ENCODE measurements at regions not wholly inside any gene's neighbourhood (a gene's known extent, or its start where the extent isn't known, plus 50 kb on each side); places are given as distances from the start of the nearest gene placed in this dataset.

GRCh38 chr4:57682275-57682674, 572.1 kb upstream of the IGFBP7 start:
- no peak for ATAC-seq
- no peak for DNase-seq
- Histone ChIP-seq H3K4me1 (ENCODE audit: low read depth) (no peaks in the 10 kb centered on the region), H3K36me3 (ENCODE audit: low read depth) (no peaks in the 10 kb centered on the region), H3K9me3 (no peaks in the 10 kb centered on the region), H3K4me3 (no peak overlapping the region)
- TF ChIP-seq CTCF (IDR thresholded peaks at IDR 0.05): no peak
- intact Hi-C loops (cut with DNase I, micrococcal nuclease): no loop called here

DNA sequence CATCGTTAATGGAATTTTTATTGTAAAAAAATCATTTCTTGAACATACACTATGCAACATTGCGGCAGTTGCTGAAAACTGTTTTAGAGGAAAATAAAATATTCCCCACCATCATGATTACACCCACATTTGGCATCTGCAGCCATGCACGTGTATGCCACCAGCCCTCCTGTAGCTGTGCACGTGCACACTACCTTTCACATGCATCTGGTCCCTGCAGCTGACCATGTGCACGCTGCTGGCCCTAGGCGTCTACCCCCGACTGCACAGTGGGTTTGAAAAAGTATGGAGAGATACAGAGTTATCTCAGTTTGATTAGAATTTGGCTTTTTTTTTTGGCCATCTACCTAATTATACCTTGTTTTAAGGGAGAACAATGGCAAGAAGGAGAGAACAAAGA, 569.8 kb upstream of the IGFBP7 start:
- DNase-seq: no peak
- Histone ChIP-seq H3K9me3 (no peaks in the 10 kb centered on the region), H3K4me1 (ENCODE audit: low read depth) (no peaks in the 10 kb centered on the region), H3K4me3 (no peak overlapping the region), H3K36me3 (ENCODE audit: low read depth) (no peaks in the 10 kb centered on the region)
- no peak for ATAC-seq
- TF ChIP-seq CTCF (IDR thresholded peaks at IDR 0.05): no peak
- intact Hi-C loops (cut with DNase I, micrococcal nuclease): no loop called here

DNA sequence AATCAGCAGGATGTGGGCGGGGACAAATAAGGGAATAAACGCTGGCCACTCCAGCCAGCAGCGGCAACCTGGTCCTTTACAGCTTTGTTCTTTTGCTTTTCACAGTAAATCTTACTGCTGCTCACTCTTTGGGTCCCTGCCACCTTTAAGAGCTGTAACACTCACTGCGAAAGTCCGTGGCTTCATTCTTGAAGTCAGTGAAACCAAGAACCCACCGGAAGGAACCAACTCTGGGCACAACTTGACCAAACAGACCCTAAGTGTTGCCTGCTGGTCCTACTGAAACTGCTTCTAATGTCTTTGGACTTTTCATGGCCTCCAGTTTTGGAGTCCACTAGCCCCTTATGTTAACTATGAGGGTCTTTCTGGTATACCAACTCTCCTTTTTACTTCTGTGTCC, 566.2 kb upstream of the IGFBP7 start:
- Histone ChIP-seq H3K4me1 (ENCODE audit: low read depth) (no peaks in the 10 kb centered on the region), H3K9me3 (no peaks in the 10 kb centered on the region), H3K4me3 (no peak overlapping the region), H3K36me3 (ENCODE audit: low read depth) (no peaks in the 10 kb centered on the region)
- no peak for TF ChIP-seq CTCF (IDR thresholded peaks at IDR 0.05)
- ATAC-seq: no peak
- DNase-seq: no peak
- intact Hi-C loops (cut with DNase I, micrococcal nuclease): no loop called here

GRCh38 chr4:57672846-57673433, 562.8 kb upstream of the IGFBP7 start:
- intact Hi-C loops (cut with DNase I, micrococcal nuclease): no loop called here

DNA sequence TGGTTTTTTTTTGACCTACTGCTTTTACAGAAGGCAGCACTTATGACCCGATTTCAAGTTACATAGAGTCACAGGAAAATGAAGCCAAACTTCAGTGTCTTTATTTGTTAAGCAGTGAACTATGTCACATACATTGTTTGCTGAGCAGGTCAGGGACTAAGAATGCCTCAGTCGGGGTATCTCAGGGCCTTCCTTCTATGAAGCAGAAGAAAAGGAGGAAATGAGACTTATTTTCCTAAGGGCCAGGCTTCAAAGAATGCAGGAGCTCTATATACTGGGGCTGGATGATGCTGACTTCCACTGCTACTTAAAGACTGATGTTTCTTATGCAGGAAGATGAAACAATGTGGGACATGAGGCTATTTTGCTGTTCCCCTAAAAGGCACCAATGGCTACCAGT, 558.4 kb upstream of the IGFBP7 start:
- TF ChIP-seq CTCF (IDR thresholded peaks at IDR 0.05): no peak
- no peaks in the 10 kb centered on the region for H3K36me3 ChIP-seq (ENCODE audit: low read depth)
- DNase-seq (no peak), ATAC-seq (no peak)
- H3K4me1 ChIP-seq (ENCODE audit: low read depth): no peaks in the 10 kb centered on the region
- H3K9me3 ChIP-seq: no peaks in the 10 kb centered on the region
- no peak overlapping the region for H3K4me3 ChIP-seq
- intact Hi-C loops (cut with DNase I, micrococcal nuclease): no loop called here

More at GRCh38 chr4:57672846-57673433, 562.8 kb upstream of the IGFBP7 start:
- ATAC-seq (no peak), DNase-seq (no peak)
- H3K4me3 ChIP-seq: no peak overlapping the region
- H3K4me1 ChIP-seq (ENCODE audit: low read depth): no peaks in the 10 kb centered on the region
- no peaks in the 10 kb centered on the region for H3K9me3 ChIP-seq
- H3K36me3 ChIP-seq (ENCODE audit: low read depth): no peaks in the 10 kb centered on the region
- no peak for TF ChIP-seq CTCF (IDR thresholded peaks at IDR 0.05)

DNA sequence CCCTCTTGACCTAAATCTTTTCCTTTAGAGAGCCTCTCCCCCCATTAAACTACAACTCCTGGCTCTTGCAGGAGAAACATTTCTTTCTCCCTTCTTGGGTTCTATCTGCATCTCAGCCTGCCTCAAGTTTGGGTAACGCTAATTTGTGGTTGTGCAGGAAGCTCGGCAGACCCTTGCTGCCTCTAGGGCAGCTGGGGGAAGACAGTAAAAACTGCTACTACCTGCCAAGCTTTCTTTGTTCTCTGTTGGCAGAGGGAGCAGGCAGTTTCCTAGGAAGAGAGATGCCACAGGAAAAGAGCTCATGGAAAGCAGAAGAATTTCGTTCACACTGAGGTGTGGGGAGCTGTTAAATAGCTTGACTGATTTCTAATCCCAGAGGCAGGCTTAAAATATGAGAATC, 555.6 kb upstream of the IGFBP7 start:
- no peak for ATAC-seq
- intact Hi-C loops (cut with DNase I, micrococcal nuclease): no loop called here

More for the DNA sequence above, 555.6 kb upstream of the IGFBP7 start:
- H3K4me3 ChIP-seq: no peak overlapping the region
- DNase-seq: no peak
- no peaks in the 10 kb centered on the region for H3K36me3 ChIP-seq (ENCODE audit: low read depth)
- no peaks in the 10 kb centered on the region for H3K4me1 ChIP-seq (ENCODE audit: low read depth)
- H3K9me3 ChIP-seq: no peaks in the 10 kb centered on the region
- no peak for TF ChIP-seq CTCF (IDR thresholded peaks at IDR 0.05)

Measured in mucosa of descending colon (tissue), 3 donors.